NB4 (cell line): ENCODE measurements at regions not wholly inside any gene's neighbourhood (a gene's known extent, or its start where the extent isn't known, plus 50 kb on each side); places are given as distances from the start of the nearest gene placed in this dataset.

Experiments used
- DNase-seq: peaks from one replicate; pipeline ENCODE4 v3.0.0; 2010; ENCODE audit warnings: low read depth
- H3K4me3 ChIP-seq: one replicate; pipeline ENCODE4 v1.5.1; 2011; ENCODE audit warnings: mild to moderate bottlenecking, low read depth, low read length, moderate library complexity
- CTCF ChIP-seq: IDR thresholded peaks from one replicate; pipeline ENCODE4 v1.5.1; 2012; ENCODE audit warnings: low read depth, low read length
- MAX ChIP-seq: IDR thresholded peaks from 2 replicates; pipeline ENCODE4 v1.6.1; 2011; ENCODE audit warnings: low read depth, low read length
- MYC ChIP-seq: IDR thresholded peaks from 2 replicates; pipeline ENCODE4 v1.6.1; 2011; ENCODE audit warnings: low read depth, low read length
- POLR2A ChIP-seq: IDR thresholded peaks from 2 replicates; pipeline ENCODE4 v1.6.1; 2011; ENCODE audit warnings: mild to moderate bottlenecking; ENCODE audit not compliant: insufficient read length; ENCODE audit errors: extremely low read depth

- no peak for DNase-seq
- no peak overlapping the region for H3K4me3 ChIP-seq
- TF ChIP-seq CTCF (no peak), MYC (no peak), MAX (no peak), POLR2A (no peak)
Measured at GRCh38 chr15:56817321-56818080, 84.2 kb upstream of the ZNF280D start.

- no peak for DNase-seq
- no peak overlapping the region for H3K4me3 ChIP-seq
- TF ChIP-seq MYC (no peak), MAX (no peak), POLR2A (no peak), CTCF (no peak)
Measured at GRCh38 chr15:56816781-56817180, 83.5 kb upstream of the ZNF280D start.

- TF ChIP-seq MAX, result no peak
- TF ChIP-seq MYC, result no peak
- no peak for TF ChIP-seq CTCF
- no peak for TF ChIP-seq POLR2A
- DNase-seq, result peak; percentile 76
- no peak overlapping the region for H3K4me3 ChIP-seq
Measured at GRCh38 chr15:56815247-56815646, 81.9 kb upstream of the ZNF280D start.

GRCh38 chr15:56814429-56814828 lies 81.1 kb upstream of the ZNF280D start:
- TF ChIP-seq MAX, result no peak
- TF ChIP-seq MYC, result no peak
- no peak for TF ChIP-seq CTCF
- TF ChIP-seq POLR2A, result no peak
- DNase-seq, result no peak
- no peak overlapping the region for H3K4me3 ChIP-seq

GRCh38 chr15:56813995-56814394 lies 80.7 kb upstream of the ZNF280D start:
- no peak for TF ChIP-seq MAX
- TF ChIP-seq MYC, result no peak
- no peak for TF ChIP-seq CTCF
- TF ChIP-seq POLR2A, result no peak
- DNase-seq, result no peak

GRCh38 chr15:56812961-56813360 lies 79.7 kb upstream of the ZNF280D start:
- no peak for TF ChIP-seq MAX
- no peak for TF ChIP-seq POLR2A
- TF ChIP-seq MYC, result no peak
- TF ChIP-seq CTCF, result no peak
- no peak for DNase-seq

More at GRCh38 chr15:56813995-56814394, 80.7 kb upstream of the ZNF280D start:
- H3K4me3 ChIP-seq, result no peak overlapping the region

More at GRCh38 chr15:56812961-56813360, 79.7 kb upstream of the ZNF280D start:
- H3K4me3 ChIP-seq, result no peak overlapping the region
